GM10248 (cell line): ENCODE measurements at regions not wholly inside any gene's neighbourhood (a gene's known extent, or its start where the extent isn't known, plus 50 kb on each side); places are given as distances from the start of the nearest gene placed in this dataset.
"Not testable (repeated sequence)": the region's sequence is repeated elsewhere in the genome, so short reads cannot be mapped to it uniquely, and the experiment has no call there.

Source experiments
- CTCF ChIA-PET: fragments of 300-600 bp; sonication (Branson Sonifier 250); formaldehyde crosslinking; extraction: SDS; loops from one replicate; lab custom pipeline; 2021; ENCODE audit warnings: antibody characterized with exemption; lab: Yijun Ruan, JAX
- POLR2A ChIA-PET: fragments of 350-650 bp; sonication (Branson Sonifier 250); formaldehyde crosslinking; extraction: SDS; loops from one replicate; lab custom pipeline; 2020; ENCODE audit warnings: antibody characterized with exemption; lab: Yijun Ruan, JAX
- DNase-seq: peaks from one replicate; pipeline ENCODE4 v3.0.0; 2012; ENCODE audit errors: extremely low spot score
- CTCF ChIP-seq: IDR thresholded peaks from 2 replicates; pipeline ENCODE4 v1.5.1; 2012; ENCODE audit warnings: mild to moderate bottlenecking, low read depth; ENCODE audit errors: extremely low read depth, missing control alignments, control extremely low read depth

GRCh38 chr18:41875094-41875780, 79.8 kb upstream of the PIK3C3 start:
- no peak for TF ChIP-seq CTCF
- DNase-seq = no peak
- ChIA-PET CTCF (interaction anchor here (1.1 to 1.4 kb wide), 3 partner anchors 13 to 45 kb away, joined by 3 to 4 read pairs (median 3); no protein-coding TSS in a partner anchor), POLR2A (no interaction called here)

- TF ChIP-seq CTCF = no peak
- no peak for DNase-seq
- ChIA-PET CTCF (no interaction called here), POLR2A (no interaction called here)
These were observed 81.3 kb upstream of the PIK3C3 start for GRCh38 chr18:41873730-41874129.

- ChIA-PET CTCF (interaction anchor here (0.9 to 1.5 kb wide), 2 partner anchors 8 to 21 kb away, joined by 3 to 5 read pairs; no protein-coding TSS in a partner anchor), POLR2A (no interaction called here)
- TF ChIP-seq CTCF = no peak
- DNase-seq = no peak
These were observed 82.8 kb upstream of the PIK3C3 start for GRCh38 chr18:41872206-41872605.

- POLR2A ChIA-PET = no interaction called here
- no peak for TF ChIP-seq CTCF
- CTCF ChIA-PET = interaction anchor here (0.9 to 1.5 kb wide), 2 partner anchors 9 to 22 kb away, joined by 3 to 5 read pairs; no protein-coding TSS in a partner anchor
- no peak for DNase-seq
These were observed 83.6 kb upstream of the PIK3C3 start for GRCh38 chr18:41871229-41872000.

GRCh38 chr18:41870817-41871216, 84.2 kb upstream of the PIK3C3 start:
- no peak for DNase-seq
- ChIA-PET CTCF (interaction anchor here (1.5 kb wide), 1 partner anchor 10 kb away, joined by 5 read pairs; no protein-coding TSS in a partner anchor), POLR2A (no interaction called here)
- TF ChIP-seq CTCF = no peak

GRCh38 chr18:41870191-41870590, 84.8 kb upstream of the PIK3C3 start:
- ChIA-PET CTCF (interaction anchor here (1.7 kb wide), 1 partner anchor 12 kb away, joined by 6 read pairs; no protein-coding TSS in a partner anchor), POLR2A (no interaction called here)
- no peak for TF ChIP-seq CTCF

GRCh38 chr18:41865796-41866195, 89.2 kb upstream of the PIK3C3 start:
- DNase-seq, POLR2A ChIA-PET, CTCF ChIA-PET: not testable (repeated sequence)

More at GRCh38 chr18:41870191-41870590, 84.8 kb upstream of the PIK3C3 start:
- no peak for DNase-seq
